Epithelial cell of proximal tubule (primary cell): ENCODE measurements at regions not wholly inside any gene's neighbourhood (a gene's known extent, or its start where the extent isn't known, plus 50 kb on each side); places are given as distances from the start of the nearest gene placed in this dataset.
"Not testable (repeated sequence)": the region's sequence is repeated elsewhere in the genome, so short reads cannot be mapped to it uniquely, and the experiment has no call there.

Experiments
- DNase-seq: peaks from one replicate; pipeline ENCODE4 v3.0.0-alpha.2; 2011; ENCODE audit warnings: low read depth
- H3K4me3 ChIP-seq: 2 replicates; pipeline ENCODE4 v1.5.1; 2011; ENCODE audit warnings: low read depth, mild to moderate bottlenecking, low read length
- CTCF ChIP-seq: conservative IDR thresholded peaks from 2 replicates; pipeline ENCODE4 v1.5.1; 2012; ENCODE audit warnings: low read depth, mild to moderate bottlenecking, low read length

GRCh38 chrX:23061116-23061515, 61.4 kb downstream of the DDX53 start:
- DNase-seq = no peak
- H3K4me3 ChIP-seq = no peak overlapping the region
- TF ChIP-seq CTCF = no peak

- TF ChIP-seq CTCF = no peak
- no peak for DNase-seq
- H3K4me3 ChIP-seq = no peak overlapping the region
These were observed 62.6 kb downstream of the DDX53 start for GRCh38 chrX:23062359-23062758.

- H3K4me3 ChIP-seq = no peak overlapping the region
- TF ChIP-seq CTCF = no peak
- DNase-seq = no peak
These were observed 67.0 kb downstream of the DDX53 start for GRCh38 chrX:23066588-23067281.

- H3K4me3 ChIP-seq, DNase-seq: not testable (repeated sequence)
These were observed 75.7 kb downstream of the DDX53 start for GRCh38 chrX:23075461-23075860.

GRCh38 chrX:23079347-23079746, 79.6 kb downstream of the DDX53 start:
- TF ChIP-seq CTCF = no peak
- no peak for DNase-seq

GRCh38 chrX:23100826-23101225, 101.1 kb downstream of the DDX53 start:
- H3K4me3 ChIP-seq = no peak overlapping the region
- TF ChIP-seq CTCF = no peak
- no peak for DNase-seq

More at GRCh38 chrX:23079347-23079746, 79.6 kb downstream of the DDX53 start:
- H3K4me3 ChIP-seq = no peak overlapping the region

- no peak overlapping the region for H3K4me3 ChIP-seq
- no peak for DNase-seq
- peak; percentile 7 for TF ChIP-seq CTCF
These were observed 103.8 kb downstream of the DDX53 start for GRCh38 chrX:23103546-23103945.
